Activated T-helper 1 cell treated with anti-CD3 and anti-CD28 coated beads, Interleukin-12 subunit alpha, Interleukin-12 subunit beta, Interleukin-2, Interleukin-4 antibody, amounts not matched to agents 30 ng/mL and 10 ng/mL and 1 ng/mL, durations not matched to agents 14 hours and 24 hours and 36 hours (primary cell): ENCODE measurements at regions not wholly inside any gene's neighbourhood (a gene's known extent, or its start where the extent isn't known, plus 50 kb on each side); places are given as distances from the start of the nearest gene placed in this dataset.

Experiments
- DNase-seq: peaks from one replicate; pipeline ENCODE4 v3.0.0; 2021; ENCODE audit warnings: low spot score
- H3K27ac Mint-ChIP-seq: one replicate; pipeline ENCODE4 v1.8.0; 2021; ENCODE audit warnings: mild to moderate bottlenecking, mixed read lengths
- H3K27me3 Mint-ChIP-seq: one replicate; pipeline ENCODE4 v1.8.0; 2022; ENCODE audit warnings: mild to moderate bottlenecking, moderate library complexity, mixed read lengths; ENCODE audit not compliant: insufficient read depth
- H3K36me3 Mint-ChIP-seq: one replicate; pipeline ENCODE4 v1.8.0; 2021; ENCODE audit warnings: low read depth, mixed read lengths
- H3K4me1 Mint-ChIP-seq: one replicate; pipeline ENCODE4 v1.8.0; 2021; ENCODE audit warnings: low read depth, mixed read lengths
- H3K4me3 Mint-ChIP-seq: one replicate; pipeline ENCODE4 v1.8.0; 2021; ENCODE audit warnings: mild to moderate bottlenecking, moderate library complexity, mixed read lengths
- H3K9me3 Mint-ChIP-seq: one replicate; pipeline ENCODE4 v1.8.0; 2021; ENCODE audit warnings: mixed read lengths
- intact Hi-C: fragments of 100-400 bp; cut with micrococcal nuclease; formaldehyde crosslinking; loops from one replicate; pipeline ENCODE4 v1.15.1; 2024

DNA sequence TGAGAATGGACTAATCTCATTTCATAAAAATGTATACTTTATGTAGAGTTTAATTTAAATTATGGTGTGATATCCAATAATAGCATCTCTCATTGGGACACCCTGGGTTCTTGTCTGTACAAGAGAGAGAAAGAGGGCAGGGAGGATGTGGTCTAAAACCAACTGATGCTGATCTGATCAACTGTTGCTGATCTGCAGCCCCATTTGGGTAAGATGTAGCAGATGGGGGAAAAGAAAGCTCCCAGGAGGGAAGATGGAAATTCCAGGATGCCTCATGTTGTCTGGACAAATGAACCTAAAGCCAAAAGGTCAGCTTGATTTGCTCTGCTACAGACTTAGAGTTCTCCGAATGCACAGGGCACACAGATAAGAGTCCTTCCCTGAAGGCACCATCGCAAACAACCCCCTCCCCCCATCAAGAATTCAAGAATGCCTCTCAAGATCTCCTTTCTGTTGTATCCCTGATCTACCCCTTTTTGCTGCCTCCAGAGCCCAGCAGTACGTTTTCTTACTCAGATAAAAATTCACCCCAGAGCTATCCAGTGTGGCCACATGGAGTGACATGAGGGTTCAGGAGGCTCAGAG, 171.4 kb upstream of the INHBA start:
- H3K36me3 Mint-ChIP-seq: peaks cover 8% of the 10 kb centered on the region
- H3K27me3 Mint-ChIP-seq: no peaks in the 10 kb centered on the region
- peak overlapping the region; percentile 66 for H3K27ac Mint-ChIP-seq
- peak overlapping the region; percentile 50 for H3K4me3 Mint-ChIP-seq
- H3K9me3 Mint-ChIP-seq: peaks cover 34% of the 10 kb centered on the region
- H3K4me1 Mint-ChIP-seq: peaks cover 60% of the 10 kb centered on the region
- intact Hi-C loops: no loop called here
- DNase-seq: no peak

DNA sequence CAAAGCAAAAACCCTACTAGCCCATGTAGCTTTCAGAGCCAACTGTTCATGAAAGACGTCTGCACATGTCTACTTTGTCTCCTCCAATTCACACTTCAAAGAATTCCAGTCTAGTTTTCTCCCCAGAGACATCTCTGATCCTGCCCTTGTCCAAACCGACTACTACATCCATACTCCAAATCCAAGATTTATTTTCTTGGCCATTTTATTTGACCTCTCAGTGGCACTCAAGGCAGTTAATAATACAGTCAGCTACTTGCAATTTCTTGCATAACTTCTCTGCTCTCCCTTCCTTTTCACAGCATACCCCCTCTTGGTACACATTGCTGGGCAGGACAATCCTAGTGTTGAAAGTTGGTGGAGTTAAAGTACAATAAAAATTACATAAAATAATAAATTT, 170.9 kb upstream of the INHBA start:
- intact Hi-C loops: no loop called here
- Mint-ChIP-seq H3K9me3 (peaks cover 38% of the 10 kb centered on the region), H3K27ac (no peak overlapping the region), H3K27me3 (no peaks in the 10 kb centered on the region), H3K4me3 (no peak overlapping the region), H3K36me3 (peaks cover 8% of the 10 kb centered on the region), H3K4me1 (peaks cover 60% of the 10 kb centered on the region)
- no peak for DNase-seq

DNA sequence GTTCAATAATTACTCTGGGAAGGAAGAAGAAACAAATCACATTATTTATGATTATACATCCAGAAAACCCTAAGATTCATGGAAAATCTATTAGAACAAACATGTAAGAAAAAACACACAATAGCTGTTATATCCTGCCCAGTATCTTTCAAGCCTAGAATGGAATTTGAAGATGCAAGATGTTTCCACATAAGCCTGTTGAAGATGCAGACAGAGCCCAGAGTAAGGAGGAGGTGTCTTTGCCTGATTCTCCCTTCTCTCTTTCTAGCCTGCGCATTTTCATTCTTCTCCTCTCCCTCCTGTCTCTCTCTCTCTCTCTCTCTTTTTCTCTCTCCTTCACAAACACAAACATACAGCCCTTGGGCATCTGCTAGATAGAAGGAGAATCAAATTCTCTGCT, 170.1 kb upstream of the INHBA start:
- Mint-ChIP-seq H3K27ac (no peak overlapping the region), H3K36me3 (peaks cover 9% of the 10 kb centered on the region), H3K4me1 (peaks cover 60% of the 10 kb centered on the region), H3K27me3 (no peaks in the 10 kb centered on the region), H3K9me3 (peaks cover 39% of the 10 kb centered on the region), H3K4me3 (no peak overlapping the region)
- DNase-seq: no peak
- intact Hi-C loops: no loop called here

DNA sequence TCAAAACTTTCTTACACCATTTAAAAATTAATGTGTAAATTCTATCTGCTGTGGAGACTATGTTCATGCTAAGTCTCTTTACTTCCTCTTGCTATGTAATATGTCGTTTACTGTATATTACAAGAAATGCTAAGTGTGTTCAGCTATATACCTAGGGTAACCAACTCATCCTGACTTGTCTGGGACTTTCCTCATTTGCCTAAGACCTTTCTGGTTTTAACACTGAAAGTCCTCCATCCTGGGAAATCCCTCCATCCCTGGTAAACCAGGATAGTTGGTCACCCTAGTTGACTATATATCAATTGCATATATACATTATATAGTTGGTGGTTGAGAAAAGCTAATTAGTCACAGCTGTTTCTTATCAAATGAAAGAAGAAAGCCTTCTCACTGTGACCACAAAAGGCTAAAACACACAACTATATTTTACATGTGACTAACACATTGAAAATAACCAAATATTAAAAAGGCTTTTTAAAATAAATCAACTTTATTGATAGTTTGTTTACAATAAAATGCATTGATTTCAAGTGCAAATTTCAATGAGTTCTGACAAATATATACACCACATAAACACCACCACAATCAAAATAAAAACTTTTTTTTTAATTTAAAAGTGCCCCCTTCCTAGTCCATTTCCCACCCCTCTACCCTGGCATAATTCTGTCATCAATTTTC, 167.7 kb upstream of the INHBA start:
- Mint-ChIP-seq H3K4me1 (peaks cover 59% of the 10 kb centered on the region), H3K4me3 (no peak overlapping the region), H3K27ac (peak overlapping the region; percentile 57), H3K9me3 (peaks cover 41% of the 10 kb centered on the region), H3K27me3 (no peaks in the 10 kb centered on the region), H3K36me3 (peaks cover 9% of the 10 kb centered on the region)
- intact Hi-C loops: loop anchor here (1.0 kb wide), 1 partner anchor 11 kb away; no protein-coding TSS in a partner anchor
- DNase-seq: no peak

DNA sequence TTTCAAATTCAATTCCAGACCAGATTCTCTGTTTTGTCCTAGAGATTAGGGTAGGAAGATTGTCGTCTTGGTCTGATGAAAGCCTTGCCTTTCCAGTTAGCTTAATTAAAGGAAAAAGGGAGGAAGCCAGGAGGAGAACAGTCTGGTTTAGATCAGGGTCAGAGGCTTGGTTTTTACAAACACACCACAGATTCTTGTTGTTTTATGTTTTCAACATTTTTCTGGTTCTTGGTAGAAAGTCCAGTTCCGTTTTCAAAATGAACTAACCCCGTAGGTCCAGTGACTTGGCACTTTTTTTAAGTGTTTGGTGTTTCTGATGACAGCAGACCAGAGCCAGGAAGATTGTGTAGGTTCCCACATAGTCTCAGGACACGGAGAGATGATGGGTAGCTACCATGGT, 167.1 kb upstream of the INHBA start:
- Mint-ChIP-seq H3K9me3 (peaks cover 42% of the 10 kb centered on the region), H3K36me3 (peaks cover 5% of the 10 kb centered on the region), H3K4me1 (peaks cover 53% of the 10 kb centered on the region), H3K27me3 (no peaks in the 10 kb centered on the region), H3K27ac (peak overlapping the region; percentile 57), H3K4me3 (no peak overlapping the region)
- DNase-seq: no peak
- intact Hi-C loops: loop anchor here (1.0 kb wide), 1 partner anchor 11 kb away; no protein-coding TSS in a partner anchor

DNA sequence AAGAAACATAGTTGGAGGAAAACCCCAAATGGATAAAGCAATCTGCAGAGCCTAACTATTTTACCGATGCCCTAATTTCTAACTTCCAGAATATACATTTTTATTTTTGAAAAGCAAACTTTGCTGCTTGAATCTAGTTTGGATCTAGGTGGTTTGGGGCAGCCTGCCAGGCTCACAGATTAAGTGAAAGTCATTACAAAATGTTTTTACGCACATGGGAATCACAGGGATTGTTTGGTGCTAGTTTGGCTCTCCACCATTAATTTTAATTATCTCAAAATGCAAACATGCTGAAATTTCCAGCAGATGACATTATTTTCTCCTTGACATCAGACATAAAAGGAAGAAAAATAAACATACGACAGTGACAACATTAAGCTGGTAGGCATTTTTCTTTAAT, 166.7 kb upstream of the INHBA start:
- Mint-ChIP-seq H3K9me3 (peaks cover 41% of the 10 kb centered on the region), H3K4me3 (no peak overlapping the region), H3K36me3 (peaks cover 5% of the 10 kb centered on the region), H3K4me1 (peaks cover 49% of the 10 kb centered on the region), H3K27ac (peak overlapping the region; percentile 57), H3K27me3 (no peaks in the 10 kb centered on the region)
- no peak for DNase-seq
- intact Hi-C loops: no loop called here

DNA sequence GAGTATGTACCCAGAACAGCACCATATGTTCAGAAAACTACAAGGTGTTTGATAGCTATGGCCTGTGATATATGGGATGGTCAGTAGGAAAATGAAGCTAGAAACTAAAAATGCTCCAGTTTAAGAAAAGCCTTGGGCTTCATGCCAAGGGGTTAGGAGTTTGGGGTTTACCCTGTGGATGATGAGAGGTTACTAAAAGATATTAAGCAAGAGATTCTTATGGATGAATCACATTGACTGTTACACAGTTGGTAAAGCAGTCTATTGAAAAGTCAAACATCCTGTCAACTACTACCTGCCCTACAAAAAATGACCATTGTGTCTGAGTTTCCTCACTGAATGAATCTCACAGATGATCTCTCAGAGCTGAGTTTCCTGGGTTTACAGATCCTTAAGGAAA, 166.2 kb upstream of the INHBA start:
- Mint-ChIP-seq H3K36me3 (peaks cover 5% of the 10 kb centered on the region), H3K27ac (peak overlapping the region; percentile 21), H3K9me3 (peaks cover 41% of the 10 kb centered on the region), H3K27me3 (no peaks in the 10 kb centered on the region), H3K4me3 (no peak overlapping the region), H3K4me1 (peaks cover 44% of the 10 kb centered on the region)
- intact Hi-C loops: no loop called here
- no peak for DNase-seq

DNA sequence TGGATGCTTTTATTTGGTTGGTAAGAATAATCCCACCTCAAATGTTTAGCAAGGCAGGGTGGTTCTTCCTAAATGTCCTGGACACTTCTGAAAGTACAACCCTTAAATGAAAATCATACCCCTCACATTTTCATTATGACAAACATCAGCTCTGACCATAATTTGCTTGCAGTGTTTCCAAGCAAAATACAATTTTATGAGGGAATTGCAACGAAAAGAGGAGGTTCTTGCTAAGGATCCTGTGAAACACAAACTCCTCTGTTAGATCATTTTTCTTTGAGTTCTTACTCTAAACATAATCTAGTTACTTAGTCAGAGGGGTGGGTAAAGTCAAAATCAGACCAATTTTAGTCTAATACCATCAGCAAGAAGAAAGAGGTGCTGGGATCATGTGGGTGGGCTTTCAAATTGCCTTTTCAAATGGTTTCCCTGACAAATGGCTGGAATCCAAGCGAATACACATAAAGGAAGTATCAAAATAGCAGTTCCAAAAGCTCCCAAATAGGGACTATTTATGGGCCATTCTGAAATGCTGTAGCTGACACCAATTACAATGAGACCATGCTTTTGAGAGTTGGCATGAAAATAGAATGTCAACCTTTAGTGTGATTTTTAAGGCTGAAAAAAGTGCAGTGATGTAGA, 164.9 kb upstream of the INHBA start:
- Mint-ChIP-seq H3K4me3 (no peak overlapping the region), H3K27ac (no peak overlapping the region), H3K27me3 (no peaks in the 10 kb centered on the region), H3K4me1 (peaks cover 33% of the 10 kb centered on the region), H3K36me3 (peaks cover 7% of the 10 kb centered on the region), H3K9me3 (peaks cover 49% of the 10 kb centered on the region)
- DNase-seq: no peak
- intact Hi-C loops: no loop called here

DNA sequence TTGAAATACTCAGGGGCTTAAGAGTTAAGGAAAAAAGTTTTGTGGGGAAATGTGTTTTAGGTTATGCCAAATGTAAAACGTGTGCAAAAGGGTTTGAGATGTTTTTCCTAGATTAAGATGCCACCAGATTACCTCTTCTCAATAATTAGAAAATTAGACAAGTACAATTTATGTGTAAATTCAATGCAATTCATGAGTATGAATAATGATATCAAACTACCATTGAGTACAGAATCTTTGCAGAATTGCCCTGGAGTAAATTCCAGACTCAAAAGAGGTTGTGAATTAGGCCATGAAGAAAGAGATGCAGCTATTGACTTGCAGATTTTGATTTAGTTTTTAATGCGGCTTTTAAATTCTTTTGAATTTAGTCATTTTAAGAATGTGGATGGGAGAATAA, 159.4 kb upstream of the INHBA start:
- peaks cover 35% of the 10 kb centered on the region for H3K9me3 Mint-ChIP-seq
- intact Hi-C loops: no loop called here
- peaks cover 2% of the 10 kb centered on the region for H3K36me3 Mint-ChIP-seq
- H3K4me3 Mint-ChIP-seq: no peak overlapping the region
- H3K27me3 Mint-ChIP-seq: no peaks in the 10 kb centered on the region
- DNase-seq: no peak
- peaks cover 11% of the 10 kb centered on the region for H3K4me1 Mint-ChIP-seq
- H3K27ac Mint-ChIP-seq: no peak overlapping the region

DNA sequence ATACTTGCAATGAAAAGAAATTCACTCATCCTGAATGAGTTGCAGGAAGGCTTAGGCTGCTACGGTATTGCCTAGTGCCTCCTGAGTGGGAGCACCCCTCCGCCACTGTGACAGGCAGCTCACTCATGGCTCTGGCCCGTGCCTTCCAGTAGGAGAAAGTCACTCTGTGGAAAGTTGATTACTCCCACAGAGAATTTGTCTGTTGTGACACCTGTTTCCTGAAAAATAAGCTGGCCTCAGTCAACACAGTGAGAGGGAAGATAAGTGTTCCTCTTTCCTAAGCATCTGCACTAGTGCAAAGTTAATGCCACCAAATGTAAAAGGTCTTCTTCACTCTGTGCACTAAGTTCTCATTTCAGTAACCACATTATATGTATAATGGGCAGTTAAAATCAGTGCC, 158.8 kb upstream of the INHBA start:
- Mint-ChIP-seq H3K36me3 (peaks cover 4% of the 10 kb centered on the region), H3K27me3 (no peaks in the 10 kb centered on the region), H3K4me1 (peaks cover 11% of the 10 kb centered on the region), H3K9me3 (peaks cover 32% of the 10 kb centered on the region), H3K4me3 (no peak overlapping the region), H3K27ac (no peak overlapping the region)
- DNase-seq: no peak
- intact Hi-C loops: no loop called here

DNA sequence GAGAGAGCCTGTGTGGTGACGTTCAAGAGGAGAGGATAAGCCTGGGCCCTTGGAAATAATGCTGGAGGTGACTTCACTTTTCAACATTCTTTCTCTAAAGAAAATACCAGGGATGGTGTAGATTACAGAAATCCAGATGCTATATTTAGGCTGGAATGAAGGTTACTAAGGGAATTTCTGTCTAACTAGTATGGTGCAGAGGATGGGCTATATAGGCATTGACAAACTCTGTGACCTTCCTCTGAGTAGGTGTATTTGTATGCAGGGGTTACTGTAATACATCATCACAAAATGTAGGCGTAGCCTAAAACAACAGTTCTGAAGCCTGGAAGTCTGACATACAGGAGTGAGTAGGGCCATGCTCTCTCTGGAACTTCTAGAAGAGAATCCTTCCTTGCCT, 155.3 kb upstream of the INHBA start:
- Mint-ChIP-seq H3K4me1 (peaks cover 19% of the 10 kb centered on the region), H3K27ac (no peak overlapping the region), H3K4me3 (no peak overlapping the region), H3K9me3 (peaks cover 16% of the 10 kb centered on the region), H3K36me3 (peaks cover 6% of the 10 kb centered on the region), H3K27me3 (no peaks in the 10 kb centered on the region)
- intact Hi-C loops: no loop called here
- no peak for DNase-seq

DNA sequence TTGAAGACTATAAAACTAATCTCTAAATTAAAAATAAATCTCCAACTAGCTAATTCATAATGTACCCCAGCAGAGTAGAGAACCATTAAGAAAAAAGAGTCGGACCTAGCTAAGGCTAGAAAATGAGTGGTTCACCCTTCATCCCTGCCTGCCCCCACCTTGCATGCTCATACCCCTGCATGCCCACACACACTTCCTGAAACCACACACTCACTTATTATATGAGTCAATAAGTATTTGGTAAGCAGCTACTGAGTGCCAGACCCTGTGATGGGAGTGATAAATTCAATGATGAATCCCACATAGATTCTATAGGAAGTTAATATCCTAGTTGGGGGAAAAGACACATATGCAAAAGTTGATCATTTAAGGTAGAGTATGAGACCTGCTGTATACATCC, 152.9 kb upstream of the INHBA start:
- Mint-ChIP-seq H3K4me3 (no peak overlapping the region), H3K4me1 (peaks cover 19% of the 10 kb centered on the region), H3K9me3 (peaks cover 27% of the 10 kb centered on the region), H3K27ac (no peak overlapping the region), H3K36me3 (peaks cover 10% of the 10 kb centered on the region), H3K27me3 (peaks cover 4% of the 10 kb centered on the region)
- no peak for DNase-seq
- intact Hi-C loops: no loop called here

DNA sequence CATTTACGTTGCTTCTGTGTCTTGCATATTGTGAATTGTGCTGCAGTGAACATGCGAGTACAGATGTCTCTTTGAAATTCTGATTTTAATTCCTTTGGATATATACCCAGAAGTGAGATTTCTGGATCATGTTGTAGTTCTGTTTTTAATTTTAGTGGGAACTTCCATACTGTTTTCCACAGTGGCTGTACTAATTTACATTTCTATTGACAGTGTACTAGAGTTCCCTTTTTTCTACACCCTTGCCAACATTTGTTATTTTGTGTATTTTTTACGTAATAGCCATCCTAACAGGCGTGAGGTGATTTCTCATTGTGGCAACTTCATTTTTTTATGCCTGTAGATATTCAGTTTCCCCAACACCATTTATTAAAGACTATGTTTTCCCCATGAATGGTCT, 144.7 kb upstream of the INHBA start:
- peaks cover 2% of the 10 kb centered on the region for H3K27me3 Mint-ChIP-seq
- H3K36me3 Mint-ChIP-seq: peaks cover 8% of the 10 kb centered on the region
- H3K27ac Mint-ChIP-seq: no peak overlapping the region
- no peak overlapping the region for H3K4me3 Mint-ChIP-seq
- intact Hi-C loops: no loop called here
- H3K4me1 Mint-ChIP-seq: peaks cover 6% of the 10 kb centered on the region
- peaks cover 34% of the 10 kb centered on the region for H3K9me3 Mint-ChIP-seq
- no peak for DNase-seq
